WTC11 (cell line): ENCODE measurements at regions not wholly inside any gene's neighbourhood (a gene's known extent, or its start where the extent isn't known, plus 50 kb on each side); places are given as distances from the start of the nearest gene placed in this dataset.

Experiments
- ATAC-seq: fragments of 200-7000 bp; cut with Tn5 transposase; 2 replicates; pipeline ENCODE4 v1.10.0; 2021; ENCODE audit warnings: mild to moderate bottlenecking, moderate library complexity
- CTCF ChIA-PET: fragments of 300-600 bp; sonication (Branson Sonifier 250); formaldehyde crosslinking; loops from one replicate; lab custom pipeline; 2021; ENCODE audit warnings: antibody characterized with exemption; lab: Charles Lee
- POLR2A ChIA-PET: fragments of 350-600 bp; sonication (Branson Sonifier 250); formaldehyde crosslinking; loops from one replicate; lab custom pipeline; 2021; ENCODE audit warnings: antibody characterized with exemption; lab: Charles Lee
- DNase-seq: peaks from one replicate; pipeline ENCODE4 v3.0.0; 2021; ENCODE audit warnings: low spot score
- H3K27ac Mint-ChIP-seq: 2 replicates; pipeline ENCODE4 v1.8.0; 2021; ENCODE audit warnings: mixed read lengths
- H3K27me3 Mint-ChIP-seq: 2 replicates; pipeline ENCODE4 v1.8.0; 2021; ENCODE audit warnings: low read depth, mild to moderate bottlenecking, moderate library complexity, mixed read lengths
- H3K36me3 Mint-ChIP-seq: 2 replicates; pipeline ENCODE4 v1.8.0; 2021; ENCODE audit warnings: mixed read lengths
- H3K4me1 Mint-ChIP-seq: 2 replicates; pipeline ENCODE4 v1.8.0; 2022; ENCODE audit warnings: mixed read lengths
- H3K4me3 Mint-ChIP-seq: 2 replicates; pipeline ENCODE4 v1.8.0; 2021; ENCODE audit warnings: mild to moderate bottlenecking, moderate library complexity, mixed read lengths
- H3K9me3 Mint-ChIP-seq: 2 replicates; pipeline ENCODE4 v1.8.0; 2021; ENCODE audit warnings: mixed read lengths
- AR ChIP-seq: fragments of 250-450 bp; sonication (Bioruptor Pico); IDR thresholded peaks from 2 replicates; pipeline ENCODE4 v1.9.0; 2021; ENCODE audit warnings: mild to moderate bottlenecking
- ERG ChIP-seq: fragments of 250-450 bp; sonication (Bioruptor Pico); IDR thresholded peaks from 2 replicates; pipeline ENCODE4 v1.8.0; 2021; ENCODE audit warnings: mild to moderate bottlenecking
- ESRRA ChIP-seq: sonication (generic); formaldehyde crosslinking; IDR thresholded peaks from 2 replicates; pipeline ENCODE4 v1.8.1; 2022; ENCODE audit warnings: mild to moderate bottlenecking, missing genetic modification reagents, borderline replicate concordance
- ETV6 ChIP-seq: sonication (generic); formaldehyde crosslinking; IDR thresholded peaks from 2 replicates; pipeline ENCODE4 v1.8.1; 2022; ENCODE audit warnings: mild to moderate bottlenecking, missing genetic modification reagents
- GRHL2 ChIP-seq: fragments of 250-450 bp; sonication (Bioruptor Pico); IDR thresholded peaks from 2 replicates; pipeline ENCODE4 v1.8.0; 2022; ENCODE audit warnings: mild to moderate bottlenecking, moderate library complexity; ENCODE audit not compliant: insufficient replicate concordance, severe bottlenecking
- STAT6 ChIP-seq: sonication (generic); formaldehyde crosslinking; conservative IDR thresholded peaks from 2 replicates; pipeline ENCODE4 v1.8.1; 2023; ENCODE audit warnings: mild to moderate bottlenecking, low read depth, missing genetic modification reagents, moderate library complexity
- TCF7 ChIP-seq: sonication (generic); formaldehyde crosslinking; IDR thresholded peaks from 2 replicates; pipeline ENCODE4 v1.8.0; 2022; ENCODE audit warnings: mild to moderate bottlenecking, low read depth, missing genetic modification reagents, moderate library complexity
- TEAD1 ChIP-seq: sonication (generic); formaldehyde crosslinking; IDR thresholded peaks from 2 replicates; pipeline ENCODE4 v1.8.0; 2022; ENCODE audit warnings: mild to moderate bottlenecking, missing genetic modification reagents
- ZNF219 ChIP-seq: sonication (generic); formaldehyde crosslinking; IDR thresholded peaks from 2 replicates; pipeline ENCODE4 v1.8.0; 2023; ENCODE audit warnings: missing genetic modification reagents, mild to moderate bottlenecking, borderline replicate concordance
- ZNF263 ChIP-seq: sonication (generic); formaldehyde crosslinking; IDR thresholded peaks from 2 replicates; pipeline ENCODE4 v1.8.1; 2022; ENCODE audit warnings: low read depth, mild to moderate bottlenecking, moderate library complexity, missing genetic modification reagents
- ZNF532 ChIP-seq: fragments of 250-450 bp; sonication (Bioruptor Pico); IDR thresholded peaks from 2 replicates; pipeline ENCODE4 v1.9.0; 2021; ENCODE audit warnings: mild to moderate bottlenecking, borderline replicate concordance
- TF ChIP-seq, protein P1 (sequence below): sonication (generic); formaldehyde crosslinking; IDR thresholded peaks from 2 replicates; pipeline ENCODE4 v1.8.1; 2023; ENCODE audit warnings: mild to moderate bottlenecking, missing genetic modification reagents

- no peak for TF ChIP-seq ZNF532 (CRISPR knock-in tag)
- TF ChIP-seq, protein P1, sequence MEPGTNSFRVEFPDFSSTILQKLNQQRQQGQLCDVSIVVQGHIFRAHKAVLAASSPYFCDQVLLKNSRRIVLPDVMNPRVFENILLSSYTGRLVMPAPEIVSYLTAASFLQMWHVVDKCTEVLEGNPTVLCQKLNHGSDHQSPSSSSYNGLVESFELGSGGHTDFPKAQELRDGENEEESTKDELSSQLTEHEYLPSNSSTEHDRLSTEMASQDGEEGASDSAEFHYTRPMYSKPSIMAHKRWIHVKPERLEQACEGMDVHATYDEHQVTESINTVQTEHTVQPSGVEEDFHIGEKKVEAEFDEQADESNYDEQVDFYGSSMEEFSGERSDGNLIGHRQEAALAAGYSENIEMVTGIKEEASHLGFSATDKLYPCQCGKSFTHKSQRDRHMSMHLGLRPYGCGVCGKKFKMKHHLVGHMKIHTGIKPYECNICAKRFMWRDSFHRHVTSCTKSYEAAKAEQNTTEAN (CRISPR knock-in tag): no peak
- TF ChIP-seq, all 79 proteins: peak for 0
These were observed 85.0 kb downstream of the RPL27A start (continued) for GRCh38 chr11:8767466-8768142.

GRCh38 chr11:8768625-8769333 lies 86.2 kb downstream of the RPL27A start:
- ATAC-seq (no peak), DNase-seq (no peak)
- Mint-ChIP-seq H3K9me3 (no peaks in the 10 kb centered on the region), H3K4me3 (no peak overlapping the region), H3K27me3 (no peaks in the 10 kb centered on the region), H3K4me1 (peaks cover 28% of the 10 kb centered on the region), H3K27ac (no peak overlapping the region), H3K36me3 (no peaks in the 10 kb centered on the region)
- ChIA-PET POLR2A (no interaction called here), CTCF (interaction anchor here (0.6 to 1.3 kb wide), 9 partner anchors 8 to 191 kb away, joined by 3 to 6 read pairs (median 4); a partner anchor contains a TSS)
- TF ChIP-seq TCF7 (CRISPR knock-in tag) (no peak), ZNF219 (no peak), STAT6 (CRISPR knock-in tag) (no peak), AR (CRISPR knock-in tag) (no peak), ESRRA (CRISPR knock-in tag) (no peak), GRHL2 (no peak), TEAD1 (CRISPR knock-in tag) (no peak), ERG (CRISPR knock-in tag) (no peak), ETV6 (no peak), ZNF263 (CRISPR knock-in tag) (no peak)
